ENCODE measurements at regions not wholly inside any gene's neighbourhood (a gene's known extent, or its start where the extent isn't known, plus 50 kb on each side); places are given as distances from the start of the nearest gene placed in this dataset.

DNA sequence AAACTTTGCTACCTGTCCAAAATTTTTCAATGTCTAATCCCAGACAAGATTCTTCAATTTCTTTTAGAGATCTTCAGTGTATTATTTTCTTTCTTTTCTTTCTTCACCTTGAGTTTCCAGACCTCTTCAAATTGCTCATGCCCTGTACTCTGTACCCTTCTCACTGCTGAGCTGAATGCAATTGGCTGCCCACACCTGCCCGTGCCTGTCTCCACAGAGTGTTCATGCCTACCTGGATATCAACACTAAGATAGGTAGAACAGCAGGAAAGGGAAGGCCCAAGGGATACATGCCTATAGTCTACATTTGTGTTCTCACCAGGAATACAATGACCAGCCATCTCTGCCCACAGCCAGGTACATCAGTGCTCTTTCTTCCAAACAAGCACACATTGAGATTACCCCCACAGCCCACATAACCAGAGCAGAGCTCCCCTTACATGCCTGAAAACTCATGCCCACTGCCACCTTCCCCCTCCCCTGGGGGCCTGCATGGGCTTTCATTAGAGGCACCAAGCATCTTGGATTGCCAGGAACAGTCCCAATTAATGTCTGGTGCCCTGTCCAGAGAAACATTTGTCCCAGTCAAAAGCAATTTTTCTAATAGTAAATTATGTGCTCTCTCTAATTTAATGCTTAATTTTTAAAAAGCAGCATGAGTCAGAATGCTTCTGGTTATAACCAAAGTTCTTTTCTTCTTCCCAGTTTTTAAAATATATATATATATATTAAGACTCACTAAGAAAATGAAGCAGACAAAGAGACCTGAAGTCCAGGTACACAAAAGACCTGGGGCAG, 134.9 kb upstream of the SLC14A2 start:
- no peak for TF ChIP-seq CTCF (IDR thresholded peaks at IDR 0.05)
- peaks cover 5% of the 10 kb centered on the region for H3K9me3 Mint-ChIP-seq (ENCODE audit: low read depth)
- DNase-seq (ENCODE audit: low spot score): no peak
- H3K4me1 Mint-ChIP-seq (ENCODE audit: low read depth): peaks cover 12% of the 10 kb centered on the region
- H3K27me3 Mint-ChIP-seq (ENCODE audit: low read depth): peaks cover 1% of the 10 kb centered on the region
- no peak overlapping the region for H3K27ac Mint-ChIP-seq (ENCODE audit: unreplicated experiment)
- no peaks in the 10 kb centered on the region for H3K36me3 Mint-ChIP-seq (ENCODE audit: low read depth)
- no peak overlapping the region for H3K4me3 Mint-ChIP-seq (ENCODE audit: unreplicated experiment)

GRCh38 chr18:45481821-45482220, 133.5 kb upstream of the SLC14A2 start:
- peaks cover 2% of the 10 kb centered on the region for H3K36me3 Mint-ChIP-seq (ENCODE audit: low read depth)
- H3K9me3 Mint-ChIP-seq (ENCODE audit: low read depth): no peaks in the 10 kb centered on the region
- H3K4me3 Mint-ChIP-seq (ENCODE audit: unreplicated experiment): no peak overlapping the region
- no peak for TF ChIP-seq CTCF (IDR thresholded peaks at IDR 0.05)
- H3K27ac Mint-ChIP-seq (ENCODE audit: unreplicated experiment): peak overlapping the region; percentile 37
- peaks cover 12% of the 10 kb centered on the region for H3K4me1 Mint-ChIP-seq (ENCODE audit: low read depth)
- no peak for DNase-seq (ENCODE audit: low spot score)
- H3K27me3 Mint-ChIP-seq (ENCODE audit: low read depth): peaks cover 3% of the 10 kb centered on the region

GRCh38 chr18:45482286-45482685, 133.0 kb upstream of the SLC14A2 start:
- peak overlapping the region; percentile 39 for H3K27ac Mint-ChIP-seq (ENCODE audit: unreplicated experiment)
- TF ChIP-seq CTCF (IDR thresholded peaks at IDR 0.05): no peak
- no peak overlapping the region for H3K4me3 Mint-ChIP-seq (ENCODE audit: unreplicated experiment)

DNA sequence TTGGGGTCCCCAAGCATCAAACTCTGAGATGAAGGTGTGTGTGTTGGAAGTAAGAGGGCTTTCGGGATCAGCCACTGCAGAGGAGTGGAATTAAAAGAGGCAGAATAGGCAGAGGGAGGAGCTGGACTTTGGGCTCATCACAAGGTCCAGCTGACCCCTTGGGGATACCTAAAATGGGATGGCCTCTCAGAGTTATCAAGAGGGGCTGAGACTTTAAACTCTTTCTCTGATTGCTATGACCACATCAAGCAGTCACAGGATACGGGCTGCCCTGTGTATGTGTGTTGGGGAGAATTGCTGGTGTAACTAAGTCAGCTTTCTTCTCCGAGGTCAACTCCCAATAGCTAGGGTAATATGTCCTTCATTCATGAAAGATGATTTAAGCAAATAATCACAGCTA, 127.7 kb upstream of the SLC14A2 start:
- Mint-ChIP-seq H3K9me3 (ENCODE audit: low read depth) (no peaks in the 10 kb centered on the region), H3K4me3 (ENCODE audit: unreplicated experiment) (no peak overlapping the region), H3K36me3 (ENCODE audit: low read depth) (peaks cover 2% of the 10 kb centered on the region), H3K27me3 (ENCODE audit: low read depth) (peaks cover 3% of the 10 kb centered on the region), H3K27ac (ENCODE audit: unreplicated experiment) (no peak overlapping the region), H3K4me1 (ENCODE audit: low read depth) (peaks cover 2% of the 10 kb centered on the region)
- no peak for TF ChIP-seq CTCF (IDR thresholded peaks at IDR 0.05)
- DNase-seq (ENCODE audit: low spot score): no peak

More at GRCh38 chr18:45482286-45482685, 133.0 kb upstream of the SLC14A2 start:
- Mint-ChIP-seq H3K4me1 (ENCODE audit: low read depth) (peaks cover 12% of the 10 kb centered on the region), H3K9me3 (ENCODE audit: low read depth) (no peaks in the 10 kb centered on the region), H3K36me3 (ENCODE audit: low read depth) (peaks cover 2% of the 10 kb centered on the region), H3K27me3 (ENCODE audit: low read depth) (peaks cover 3% of the 10 kb centered on the region)
- no peak for DNase-seq (ENCODE audit: low spot score)

GRCh38 chr18:45488645-45489044, 126.6 kb upstream of the SLC14A2 start:
- no peak for TF ChIP-seq CTCF (IDR thresholded peaks at IDR 0.05)
- no peak for DNase-seq (ENCODE audit: low spot score)
- H3K9me3 Mint-ChIP-seq (ENCODE audit: low read depth): no peaks in the 10 kb centered on the region
- no peak overlapping the region for H3K4me3 Mint-ChIP-seq (ENCODE audit: unreplicated experiment)
- peaks cover 3% of the 10 kb centered on the region for H3K27me3 Mint-ChIP-seq (ENCODE audit: low read depth)
- H3K4me1 Mint-ChIP-seq (ENCODE audit: low read depth): no peaks in the 10 kb centered on the region
- peaks cover 2% of the 10 kb centered on the region for H3K36me3 Mint-ChIP-seq (ENCODE audit: low read depth)
- H3K27ac Mint-ChIP-seq (ENCODE audit: unreplicated experiment): no peak overlapping the region
